ENCODE measurements at regions not wholly inside any gene's neighbourhood (a gene's known extent, or its start where the extent isn't known, plus 50 kb on each side); places are given as distances from the start of the nearest gene placed in this dataset.

DNA sequence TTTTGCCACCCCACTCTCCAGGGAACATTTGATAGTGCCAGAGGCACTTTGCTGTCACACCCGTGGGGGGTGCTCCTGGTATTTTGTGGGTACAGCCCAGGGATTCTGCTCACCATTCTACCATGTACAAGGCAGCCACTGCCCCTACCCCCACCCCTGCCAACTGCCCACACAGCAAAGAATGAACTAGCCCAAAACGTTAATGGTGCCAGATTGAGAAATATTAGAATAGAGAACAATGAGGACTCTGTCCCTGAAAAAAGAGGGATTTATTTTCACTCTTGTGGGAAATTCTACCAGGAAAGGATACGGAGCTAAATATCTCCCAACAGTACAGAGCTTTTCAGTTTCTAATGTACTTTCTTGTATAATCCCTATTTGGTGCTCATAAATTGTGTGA, 154.5 kb upstream of the SUCLG2 start:
- H3K4me1 ChIP-seq (ENCODE audit: insufficient read depth) = no peaks in the 10 kb centered on the region
- 82% methylated on average over 3 of the region's 3 CpGs for WGBS
- DNase-seq (ENCODE audit: extremely low spot score) = no peak

DNA sequence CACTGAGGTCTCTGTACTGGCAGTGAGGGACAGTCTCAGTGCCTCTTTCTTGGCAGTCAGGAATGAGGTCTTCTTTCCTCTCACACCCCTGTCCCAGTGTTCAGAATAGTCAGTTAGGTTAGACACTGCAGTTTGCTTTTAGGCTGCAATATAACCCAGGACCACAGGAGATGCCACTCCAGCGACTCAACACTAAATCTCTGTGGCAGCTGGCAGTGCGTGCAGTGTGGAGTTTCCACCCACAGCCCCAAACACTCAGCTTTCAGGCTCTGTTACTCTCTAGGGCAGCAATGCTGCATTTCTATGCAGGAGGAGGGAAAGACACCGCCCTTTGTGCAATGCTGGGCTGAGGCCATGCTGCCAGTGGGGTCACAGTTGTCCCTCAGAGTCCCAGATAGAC, 150.2 kb upstream of the SUCLG2 start:
- no peak for DNase-seq (ENCODE audit: extremely low spot score)
- 92% methylated on average over 3 of the region's 3 CpGs for WGBS
- Histone ChIP-seq H3K27ac (ENCODE audit: low read depth) (no peak overlapping the region), H3K4me3 (ENCODE audit: low read depth, low read length) (no peak overlapping the region), H3K4me1 (ENCODE audit: insufficient read depth) (no peaks in the 10 kb centered on the region), H3K36me3 (ENCODE audit: insufficient read depth) (no peaks in the 10 kb centered on the region)

More for the DNA sequence above, 154.5 kb upstream of the SUCLG2 start:
- H3K27ac ChIP-seq (ENCODE audit: low read depth) = no peak overlapping the region
- H3K4me3 ChIP-seq (ENCODE audit: low read depth, low read length) = no peak overlapping the region
- no peaks in the 10 kb centered on the region for H3K36me3 ChIP-seq (ENCODE audit: insufficient read depth)

DNA sequence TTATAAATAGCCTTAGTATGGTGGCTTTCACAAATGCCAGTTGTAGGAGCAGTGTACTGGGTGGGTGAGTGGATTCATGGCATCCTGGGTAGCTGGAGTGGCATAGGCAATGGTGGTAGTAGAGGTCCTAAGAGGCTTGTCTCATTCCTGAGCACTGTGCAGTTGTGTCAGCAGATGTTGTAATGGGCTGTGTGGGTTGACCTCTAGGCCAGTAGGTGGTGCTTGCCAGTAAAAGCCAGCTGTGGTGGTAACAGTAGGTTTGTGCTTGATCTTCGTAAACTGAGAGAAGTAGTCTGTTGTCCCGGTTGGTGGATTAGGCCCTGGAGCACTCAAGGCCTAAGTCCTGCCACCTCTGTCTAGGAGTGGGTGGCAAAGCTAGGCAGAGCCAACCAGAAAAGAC, 149.7 kb upstream of the SUCLG2 start:
- no peaks in the 10 kb centered on the region for H3K36me3 ChIP-seq (ENCODE audit: insufficient read depth)
- no peak for DNase-seq (ENCODE audit: extremely low spot score)
- no peak overlapping the region for H3K4me3 ChIP-seq (ENCODE audit: low read depth, low read length)
- 89% methylated on average over 2 of the region's 2 CpGs for WGBS
- no peaks in the 10 kb centered on the region for H3K4me1 ChIP-seq (ENCODE audit: insufficient read depth)
- no peak overlapping the region for H3K27ac ChIP-seq (ENCODE audit: low read depth)

DNA sequence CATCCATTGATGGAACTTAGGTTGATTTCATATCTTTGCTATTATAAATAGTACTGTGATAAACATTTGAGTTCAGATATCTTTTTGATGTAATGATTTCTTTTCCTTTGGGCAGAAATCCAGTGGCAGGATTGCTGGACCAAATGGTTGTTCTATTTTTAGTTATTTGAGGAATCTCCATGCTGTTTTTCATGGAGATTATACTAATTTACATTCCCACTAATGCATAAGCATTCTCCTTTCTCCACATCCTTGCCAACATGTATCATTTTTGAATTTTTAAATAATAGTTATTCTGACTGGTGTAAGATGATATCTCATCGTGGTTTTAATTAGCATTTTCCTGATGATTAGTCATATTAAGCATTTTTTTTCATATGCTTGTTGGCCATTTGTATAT, 144.0 kb upstream of the SUCLG2 start:
- no peaks in the 10 kb centered on the region for H3K36me3 ChIP-seq (ENCODE audit: insufficient read depth)
- no peak overlapping the region for H3K27ac ChIP-seq (ENCODE audit: low read depth)
- DNase-seq (ENCODE audit: extremely low spot score) = no peak
- no peak overlapping the region for H3K4me3 ChIP-seq (ENCODE audit: low read depth, low read length)
- H3K4me1 ChIP-seq (ENCODE audit: insufficient read depth) = no peaks in the 10 kb centered on the region
- WGBS = 39% methylated on average over 1 of the region's 1 CpG

DNA sequence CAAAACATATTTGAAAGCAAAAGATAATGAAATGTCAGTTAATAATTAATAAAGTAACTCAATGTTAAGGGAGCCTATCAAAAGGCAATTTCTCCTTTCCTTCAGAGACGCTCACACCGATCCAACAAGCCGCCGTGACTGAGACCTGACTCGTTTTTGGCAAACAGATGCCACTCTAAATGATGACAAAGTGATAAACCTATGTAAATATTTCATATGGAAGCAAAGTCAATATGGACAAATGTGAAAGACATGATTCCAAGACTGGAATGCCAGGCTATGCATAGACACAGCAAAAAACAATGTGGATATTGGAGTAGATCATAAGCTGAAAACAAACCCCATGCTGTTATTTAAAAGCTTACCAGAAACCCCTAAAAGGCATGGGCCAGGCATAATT, 137.2 kb upstream of the SUCLG2 start:
- Histone ChIP-seq H3K27ac (ENCODE audit: low read depth) (no peak overlapping the region), H3K4me3 (ENCODE audit: low read depth, low read length) (no peak overlapping the region), H3K4me1 (ENCODE audit: insufficient read depth) (no peaks in the 10 kb centered on the region), H3K36me3 (ENCODE audit: insufficient read depth) (no peaks in the 10 kb centered on the region)
- no peak for DNase-seq (ENCODE audit: extremely low spot score)
- WGBS = 87% methylated on average over 5 of the region's 5 CpGs

DNA sequence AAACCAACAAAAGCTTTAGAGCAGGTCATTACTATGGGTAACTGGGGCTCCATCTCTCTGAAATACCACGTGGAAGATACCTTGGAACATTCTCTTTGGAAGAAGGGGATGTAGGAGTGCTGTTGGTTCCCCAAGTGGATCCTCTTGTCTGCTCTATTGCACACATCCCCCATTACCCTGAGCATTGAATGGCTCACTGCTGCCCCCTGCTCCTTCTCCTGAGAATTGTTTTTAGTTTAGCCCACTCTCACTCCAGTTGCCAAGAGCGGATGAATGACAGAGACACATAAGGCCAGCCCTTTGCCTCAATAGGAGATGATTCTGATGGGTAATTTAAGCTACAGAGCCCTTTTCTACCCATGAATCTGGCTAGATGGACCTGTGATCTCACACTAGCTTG, 135.6 kb upstream of the SUCLG2 start:
- 58% methylated on average over 2 of the region's 2 CpGs for WGBS
- Histone ChIP-seq H3K4me1 (ENCODE audit: insufficient read depth) (no peaks in the 10 kb centered on the region), H3K4me3 (ENCODE audit: low read depth, low read length) (no peak overlapping the region), H3K36me3 (ENCODE audit: insufficient read depth) (no peaks in the 10 kb centered on the region), H3K27ac (ENCODE audit: low read depth) (no peak overlapping the region)
- DNase-seq (ENCODE audit: extremely low spot score) = no peak

DNA sequence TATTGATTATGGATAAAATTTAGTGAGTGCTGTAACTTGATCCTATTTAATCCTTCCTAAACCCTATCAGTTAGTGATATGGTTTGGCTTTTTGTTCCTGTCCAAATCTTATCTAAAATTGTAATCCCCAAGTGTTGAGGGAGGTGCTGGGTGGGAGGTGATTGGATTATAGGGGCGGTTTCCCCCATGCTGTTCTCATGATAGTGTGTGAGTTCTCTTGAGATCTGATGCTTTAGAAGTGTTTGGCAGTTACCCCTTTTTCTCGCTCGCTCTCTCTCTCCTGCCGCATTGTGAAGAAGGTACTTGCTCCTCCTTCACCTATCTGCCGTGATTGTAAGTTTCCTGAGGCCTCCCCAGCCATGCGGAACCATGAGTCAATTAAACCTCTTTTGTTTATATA, 134.0 kb upstream of the SUCLG2 start:
- 85% methylated on average over 6 of the region's 6 CpGs for WGBS
- no peaks in the 10 kb centered on the region for H3K36me3 ChIP-seq (ENCODE audit: insufficient read depth)
- no peak overlapping the region for H3K27ac ChIP-seq (ENCODE audit: low read depth)
- no peak for DNase-seq (ENCODE audit: extremely low spot score)
- no peaks in the 10 kb centered on the region for H3K4me1 ChIP-seq (ENCODE audit: insufficient read depth)
- H3K4me3 ChIP-seq (ENCODE audit: low read depth, low read length) = no peak overlapping the region

DNA sequence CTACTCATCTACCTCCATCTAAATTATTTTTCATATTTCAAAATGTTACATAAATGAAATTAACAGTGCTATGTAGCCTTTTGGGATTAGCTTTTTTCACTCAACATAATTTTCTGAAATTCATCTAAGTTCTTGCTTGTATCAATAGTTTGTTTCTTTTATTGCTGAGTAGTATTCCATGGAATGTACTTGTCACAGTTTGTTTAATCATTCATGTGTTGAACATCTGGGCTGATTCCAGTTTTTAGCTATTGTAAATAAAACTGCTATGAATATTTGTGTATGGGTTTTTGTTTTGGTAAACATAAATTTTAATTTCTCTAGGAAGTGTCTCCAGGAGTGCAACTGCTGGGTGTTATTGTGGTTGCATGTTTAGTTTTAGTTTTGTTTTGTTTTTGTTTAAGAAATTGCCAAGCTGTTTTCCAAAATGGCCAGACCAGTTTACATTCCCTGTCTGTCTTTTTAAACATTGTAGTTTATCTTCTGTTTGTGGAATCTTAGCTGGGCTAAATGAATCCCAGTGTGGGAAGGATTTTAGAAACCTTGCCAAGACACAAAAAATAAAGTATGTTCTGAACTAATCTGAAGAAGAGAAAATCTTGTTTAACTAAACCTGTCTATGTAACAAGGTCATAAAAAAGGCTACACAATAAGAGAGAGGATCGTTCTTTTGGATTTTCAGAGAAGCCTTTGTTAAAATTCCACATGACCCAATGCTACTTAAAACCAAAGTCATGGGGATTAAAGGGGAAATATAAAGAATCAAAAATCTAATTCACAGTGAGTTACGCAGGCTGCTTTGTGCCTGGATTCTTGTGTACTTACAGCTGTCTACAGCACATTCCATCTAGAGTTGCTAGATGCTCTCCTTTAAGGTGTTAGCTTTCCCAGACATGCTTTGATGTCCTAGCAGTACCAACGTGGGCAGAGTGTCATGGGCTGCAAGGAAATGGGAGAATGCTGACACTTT, 129.2 kb upstream of the SUCLG2 start:
- no peaks in the 10 kb centered on the region for H3K4me1 ChIP-seq (ENCODE audit: insufficient read depth)
- 20% methylated on average over 3 of the region's 3 CpGs for WGBS
- no peaks in the 10 kb centered on the region for H3K36me3 ChIP-seq (ENCODE audit: insufficient read depth)
- no peak overlapping the region for H3K4me3 ChIP-seq (ENCODE audit: low read depth, low read length)
- no peak for DNase-seq (ENCODE audit: extremely low spot score)
- H3K27ac ChIP-seq (ENCODE audit: low read depth) = no peak overlapping the region

DNA sequence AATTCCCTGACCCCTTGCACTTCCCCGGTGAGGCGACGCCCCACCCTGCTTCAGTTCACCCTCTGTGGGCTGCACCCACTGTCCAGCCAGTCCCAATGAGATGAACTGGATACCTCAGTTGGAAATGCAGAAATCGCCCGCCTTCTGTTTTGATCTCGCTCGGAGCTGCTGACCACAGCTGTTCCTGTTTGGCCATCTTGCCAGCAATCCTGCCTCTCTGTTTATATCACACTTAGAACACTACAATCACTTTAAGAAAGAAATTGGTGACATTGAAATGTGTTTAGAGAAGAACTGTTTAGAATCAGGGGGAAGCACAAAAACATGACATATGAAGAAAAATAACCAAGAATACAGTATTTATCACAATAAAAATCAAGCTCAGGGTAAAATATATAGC, 127.5 kb upstream of the SUCLG2 start:
- no peaks in the 10 kb centered on the region for H3K4me1 ChIP-seq (ENCODE audit: insufficient read depth)
- WGBS = 84% methylated on average over 7 of the region's 7 CpGs
- H3K36me3 ChIP-seq (ENCODE audit: insufficient read depth) = no peaks in the 10 kb centered on the region
- no peak overlapping the region for H3K27ac ChIP-seq (ENCODE audit: low read depth)
- no peak overlapping the region for H3K4me3 ChIP-seq (ENCODE audit: low read depth, low read length)
- no peak for DNase-seq (ENCODE audit: extremely low spot score)

DNA sequence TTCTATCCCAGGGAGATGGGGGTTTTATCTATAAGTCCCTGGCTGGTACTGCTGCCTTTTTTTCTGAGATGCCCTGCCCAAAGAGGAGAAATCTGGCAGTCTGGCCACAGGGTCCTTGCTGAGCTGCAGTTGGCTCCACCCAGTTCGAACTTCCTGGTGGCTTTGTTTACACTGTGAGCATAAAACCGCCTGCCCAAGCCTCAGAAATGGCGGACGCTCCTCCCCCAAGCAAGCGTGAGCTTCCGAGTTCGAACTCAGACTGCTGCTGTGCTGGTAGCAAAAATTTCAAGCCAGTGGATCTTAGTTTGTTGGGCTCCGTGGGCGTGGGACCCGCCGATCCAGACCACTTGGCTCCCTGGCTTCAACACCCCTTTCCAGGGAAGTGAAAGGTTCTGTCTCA, 126.8 kb upstream of the SUCLG2 start:
- no peak for DNase-seq (ENCODE audit: extremely low spot score)

DNA sequence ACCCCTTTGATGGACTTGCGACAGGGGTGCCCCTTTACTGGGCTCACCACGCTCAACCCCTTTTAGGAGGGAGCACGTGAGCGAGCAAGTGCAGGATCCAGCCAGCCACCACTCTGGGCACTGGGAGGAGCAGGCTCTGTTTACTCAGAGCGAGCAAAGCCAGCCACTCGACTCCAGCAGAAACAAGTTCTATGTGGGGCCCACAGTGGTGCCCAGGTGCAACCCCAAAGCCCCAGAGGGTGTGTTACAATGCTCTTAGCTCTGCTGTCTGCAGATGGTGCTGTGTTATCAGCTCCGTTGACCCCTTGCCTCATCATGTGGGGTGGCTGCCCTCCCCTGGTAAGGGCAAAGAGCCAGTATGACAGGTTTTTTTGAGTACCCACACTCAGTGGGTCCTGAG, 120.3 kb upstream of the SUCLG2 start:
- no peak for DNase-seq (ENCODE audit: extremely low spot score)
- Histone ChIP-seq H3K4me1 (ENCODE audit: insufficient read depth) (no peaks in the 10 kb centered on the region), H3K36me3 (ENCODE audit: insufficient read depth) (no peaks in the 10 kb centered on the region), H3K27ac (ENCODE audit: low read depth) (no peak overlapping the region), H3K4me3 (ENCODE audit: low read depth, low read length) (no peak overlapping the region)
- 89% methylated on average over 7 of the region's 7 CpGs for WGBS

More for the DNA sequence above, 126.8 kb upstream of the SUCLG2 start:
- Histone ChIP-seq H3K4me1 (ENCODE audit: insufficient read depth) (no peaks in the 10 kb centered on the region), H3K27ac (ENCODE audit: low read depth) (no peak overlapping the region), H3K4me3 (ENCODE audit: low read depth, low read length) (no peak overlapping the region), H3K36me3 (ENCODE audit: insufficient read depth) (no peaks in the 10 kb centered on the region)
- WGBS = 93% methylated on average over 11 of the region's 11 CpGs

DNA sequence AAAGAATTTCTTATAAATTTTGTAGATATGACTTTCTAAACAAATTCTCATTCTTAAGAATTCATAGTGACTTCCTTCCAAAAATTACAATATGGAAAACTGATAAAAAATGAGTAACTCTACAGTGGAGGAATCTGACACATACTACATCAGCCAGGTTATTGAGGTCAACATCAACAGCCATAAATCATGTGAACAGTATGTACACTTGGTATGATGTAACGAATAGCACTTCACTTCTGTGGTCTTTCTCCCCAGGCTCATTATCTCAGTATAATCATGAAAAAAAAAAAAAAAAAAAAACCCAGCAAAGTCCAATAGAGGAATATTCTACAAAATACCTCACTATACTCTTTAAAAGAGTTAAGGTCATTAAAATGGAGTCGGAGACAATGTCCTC, 111.2 kb upstream of the SUCLG2 start:
- WGBS = 55% methylated on average over 2 of the region's 2 CpGs
- no peaks in the 10 kb centered on the region for H3K36me3 ChIP-seq (ENCODE audit: insufficient read depth)
- no peak for DNase-seq (ENCODE audit: extremely low spot score)
- no peak overlapping the region for H3K27ac ChIP-seq (ENCODE audit: low read depth)
- no peaks in the 10 kb centered on the region for H3K4me1 ChIP-seq (ENCODE audit: insufficient read depth)
- no peak overlapping the region for H3K4me3 ChIP-seq (ENCODE audit: low read depth, low read length)

DNA sequence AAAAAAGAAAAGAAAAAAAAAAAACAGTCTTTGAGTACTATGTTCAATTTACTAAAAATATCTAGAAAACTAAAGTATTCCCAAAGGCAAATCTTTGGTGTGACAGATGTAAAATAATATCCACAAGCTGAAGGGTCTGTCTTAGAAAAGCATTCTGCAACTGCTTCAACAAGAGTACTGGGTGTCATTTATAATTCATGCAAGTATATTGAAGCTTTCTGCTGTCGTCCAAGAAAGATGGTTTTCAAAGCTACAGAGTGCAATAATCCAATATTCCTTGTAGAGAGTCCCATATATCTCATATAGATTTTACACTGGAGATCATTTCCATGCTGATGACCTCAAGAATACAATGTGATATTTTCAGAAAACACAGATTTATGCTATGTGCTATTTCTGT, 90.9 kb upstream of the SUCLG2 start:
- no peaks in the 10 kb centered on the region for H3K36me3 ChIP-seq (ENCODE audit: insufficient read depth)
- WGBS = 74% methylated on average over 1 of the region's 1 CpG

DNA sequence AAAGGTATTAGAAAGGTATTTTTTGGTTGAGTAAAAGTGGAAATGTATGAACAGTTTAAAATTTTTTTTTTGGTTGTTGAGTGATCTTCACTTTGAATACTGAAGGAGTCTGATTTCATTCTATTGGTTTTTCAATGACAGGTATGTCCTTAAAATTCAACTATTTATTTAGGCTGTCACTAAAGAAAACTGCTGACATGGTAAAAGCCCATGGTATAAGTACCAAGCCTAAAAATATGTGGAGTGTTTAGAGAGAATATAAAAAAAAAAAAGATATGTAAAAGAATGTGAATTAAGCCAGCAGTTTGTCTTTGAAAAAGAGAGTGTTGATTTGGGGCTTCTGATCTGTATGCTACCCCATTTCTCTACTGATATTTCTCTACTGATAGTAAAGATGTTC, 90.3 kb upstream of the SUCLG2 start:
- H3K36me3 ChIP-seq (ENCODE audit: insufficient read depth) = no peaks in the 10 kb centered on the region
- H3K4me3 ChIP-seq (ENCODE audit: low read depth, low read length) = no peak overlapping the region
- DNase-seq (ENCODE audit: extremely low spot score) = no peak
- H3K27ac ChIP-seq (ENCODE audit: low read depth) = no peak overlapping the region
- no peaks in the 10 kb centered on the region for H3K4me1 ChIP-seq (ENCODE audit: insufficient read depth)

More for the DNA sequence above, 90.9 kb upstream of the SUCLG2 start:
- H3K4me3 ChIP-seq (ENCODE audit: low read depth, low read length) = no peak overlapping the region
- no peaks in the 10 kb centered on the region for H3K4me1 ChIP-seq (ENCODE audit: insufficient read depth)
- DNase-seq (ENCODE audit: extremely low spot score) = no peak
- H3K27ac ChIP-seq (ENCODE audit: low read depth) = no peak overlapping the region
